Ishikawa (cell line): ENCODE measurements at regions not wholly inside any gene's neighbourhood (a gene's known extent, or its start where the extent isn't known, plus 50 kb on each side); places are given as distances from the start of the nearest gene placed in this dataset.

ENCODE experiments used
- CEBPB ChIP-seq: IDR thresholded peaks from 2 replicates; pipeline ENCODE4 v1.6.1; 2012
- EGR1 ChIP-seq: IDR thresholded peaks from 2 replicates; pipeline ENCODE4 v1.6.1; 2012
- FOXM1 ChIP-seq: IDR thresholded peaks from 2 replicates; pipeline ENCODE4 v1.6.1; 2012; ENCODE audit warnings: low read depth, borderline replicate concordance
- MAX ChIP-seq: IDR thresholded peaks from 2 replicates; pipeline ENCODE4 v1.6.1; 2012
- TEAD4 ChIP-seq: IDR thresholded peaks from 2 replicates; pipeline ENCODE4 v1.6.1; 2012
- YY1 ChIP-seq: IDR thresholded peaks from 2 replicates; pipeline ENCODE4 v1.6.1; 2012; ENCODE audit warnings: low read depth
- TF ChIP-seq, protein P1 (sequence below): IDR thresholded peaks from 2 replicates; pipeline ENCODE4 v1.6.1; 2012

DNA sequence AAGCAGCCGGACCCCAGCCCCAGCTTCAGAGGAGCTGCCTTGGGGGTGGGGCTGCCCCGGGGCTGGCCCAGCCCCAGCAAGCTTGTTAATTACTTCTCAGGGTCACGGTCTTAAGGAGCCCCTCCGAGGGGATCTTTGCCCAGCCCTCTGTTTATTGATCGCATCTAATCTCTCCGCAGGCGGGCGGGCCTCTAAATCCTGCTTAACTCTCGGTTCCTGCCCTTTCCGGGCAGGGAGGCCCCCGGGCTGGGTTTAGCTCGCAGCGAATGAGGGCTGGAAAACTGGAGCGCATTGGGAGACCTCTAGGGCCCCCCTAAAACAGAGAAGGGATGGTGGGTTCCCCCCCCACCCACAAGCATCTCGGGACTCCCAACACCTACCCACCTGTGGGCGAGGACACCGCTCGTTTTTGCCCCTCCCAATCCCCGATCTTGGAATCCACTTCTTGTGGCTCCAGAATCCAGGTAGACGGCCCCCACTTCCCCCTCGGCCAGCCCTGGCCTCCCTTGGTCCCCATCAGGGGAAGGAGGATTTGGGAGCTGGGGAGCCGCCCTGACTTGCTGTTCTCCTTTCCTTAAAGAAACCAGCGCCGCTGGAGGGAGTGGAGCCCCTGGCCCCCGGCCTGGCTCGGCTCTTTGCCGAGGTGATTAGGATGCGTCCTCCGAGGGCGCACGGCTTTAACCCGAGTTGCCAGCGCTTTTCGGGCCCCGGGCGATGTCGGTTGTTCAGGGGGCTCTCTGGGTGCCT is 59.5 kb upstream of the ADGRL1 start:
- TF ChIP-seq MAX, result no peak
- no peak for TF ChIP-seq YY1
- TF ChIP-seq FOXM1, result no peak
- no peak for TF ChIP-seq EGR1
- TF ChIP-seq TEAD4, result no peak
- TF ChIP-seq, protein P1, sequence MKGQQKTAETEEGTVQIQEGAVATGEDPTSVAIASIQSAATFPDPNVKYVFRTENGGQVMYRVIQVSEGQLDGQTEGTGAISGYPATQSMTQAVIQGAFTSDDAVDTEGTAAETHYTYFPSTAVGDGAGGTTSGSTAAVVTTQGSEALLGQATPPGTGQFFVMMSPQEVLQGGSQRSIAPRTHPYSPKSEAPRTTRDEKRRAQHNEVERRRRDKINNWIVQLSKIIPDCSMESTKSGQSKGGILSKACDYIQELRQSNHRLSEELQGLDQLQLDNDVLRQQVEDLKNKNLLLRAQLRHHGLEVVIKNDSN, result no peak
- TF ChIP-seq CEBPB, result no peak
